Stimulated activated naive CD8-positive, alpha-beta T cell treated with anti-CD3 and anti-CD28 coated beads, Interleukin-15, amount 100 ng/mL, for 72 hours (primary cell): ENCODE measurements at regions not wholly inside any gene's neighbourhood (a gene's known extent, or its start where the extent isn't known, plus 50 kb on each side); places are given as distances from the start of the nearest gene placed in this dataset.

Source experiments
- ATAC-seq: fragments of 150-1000 bp; cut with Tn5 transposase; 2 replicates; pipeline ENCODE4 v1.10.0; 2021; ENCODE audit warnings: mild to moderate bottlenecking, moderate library complexity
- DNase-seq, 2 donors: peaks; one replicate each; pipeline ENCODE4 v3.0.0; 2021 to 2022
- H3K27ac Mint-ChIP-seq, 2 donors: one replicate each; pipeline ENCODE4 v1.8.0; 2022; ENCODE audit warnings: mild to moderate bottlenecking in 2 of 2, mixed read lengths in 2 of 2, moderate library complexity in 2 of 2
- H3K27me3 Mint-ChIP-seq: one replicate; pipeline ENCODE4 v1.8.0; 2022; ENCODE audit warnings: mixed read lengths
- H3K4me1 Mint-ChIP-seq: one replicate; pipeline ENCODE4 v1.8.0; 2022; ENCODE audit warnings: mild to moderate bottlenecking, mixed read lengths
- H3K4me3 Mint-ChIP-seq, 2 donors: one replicate each; pipeline ENCODE4 v1.8.0; 2022; ENCODE audit warnings: mild to moderate bottlenecking in 2 of 2, mixed read lengths in 2 of 2, moderate library complexity in 1 of 2
- H3K9me3 Mint-ChIP-seq, 2 donors: one replicate each; pipeline ENCODE4 v1.8.0; 2022; ENCODE audit warnings: mixed read lengths in 2 of 2

DNA sequence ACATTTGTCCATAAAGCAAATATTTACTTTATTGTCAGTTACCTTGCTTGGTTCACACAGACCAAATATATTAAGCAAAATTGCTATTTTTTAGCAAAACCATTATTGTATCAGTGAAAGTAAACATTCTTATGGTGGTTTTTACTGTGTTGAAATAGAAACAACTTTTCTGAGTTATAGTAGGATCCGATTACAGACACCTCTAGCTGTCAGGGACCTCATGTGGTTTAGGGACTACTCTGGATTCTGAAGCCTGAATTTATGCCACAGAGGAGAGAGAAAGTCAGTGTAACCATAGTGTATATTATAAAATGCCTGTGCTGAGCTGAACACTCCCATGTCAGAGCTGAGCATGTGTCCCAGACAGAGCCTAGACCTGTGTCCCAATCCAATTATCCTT lies 287.5 kb downstream of the FLRT2 start:
- DNase-seq (no peak), ATAC-seq (no peak)
- Mint-ChIP-seq H3K27ac (no peak overlapping the region), H3K4me1 (peaks cover 6% of the 10 kb centered on the region), H3K4me3 (no peak overlapping the region), H3K9me3 (peaks cover 0 to 7% of the 10 kb centered on the region in 2 donors), H3K27me3 (no peaks in the 10 kb centered on the region)

DNA sequence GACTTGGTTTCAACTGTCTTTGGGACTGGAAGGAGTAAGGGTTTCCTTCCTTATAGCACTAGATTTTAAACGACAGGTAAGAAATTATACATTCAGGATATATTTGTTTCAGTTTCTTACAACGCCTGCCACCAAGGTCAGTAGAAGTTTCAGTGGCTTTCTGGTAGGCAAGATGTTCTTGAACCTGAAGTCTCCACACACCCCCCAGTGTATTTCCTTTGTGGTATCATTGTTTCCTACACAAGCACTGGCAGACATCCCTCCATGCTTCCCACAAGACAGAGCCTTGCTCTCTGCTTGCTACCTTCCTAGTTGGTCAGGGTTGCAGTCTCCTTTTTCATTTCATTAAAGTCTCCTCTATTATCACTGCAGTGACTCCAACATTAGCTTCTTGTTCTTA lies 283.1 kb downstream of the FLRT2 start:
- ATAC-seq (peak; percentile 40), DNase-seq (no peak)
- Mint-ChIP-seq H3K27ac (no peak overlapping the region), H3K27me3 (peaks cover 13% of the 10 kb centered on the region), H3K4me3 (no peak overlapping the region), H3K4me1 (peaks cover 6% of the 10 kb centered on the region), H3K9me3 (no peaks in the 10 kb centered on the region)

- ATAC-seq, result no peak
- peaks cover 6% of the 10 kb centered on the region for H3K4me1 Mint-ChIP-seq
- DNase-seq, result no peak
- H3K27me3 Mint-ChIP-seq, result peaks cover 29% of the 10 kb centered on the region
- no peak overlapping the region for H3K4me3 Mint-ChIP-seq
- peaks cover 3 to 6% of the 10 kb centered on the region in 2 donors for H3K9me3 Mint-ChIP-seq
- H3K27ac Mint-ChIP-seq, result no peak overlapping the region
Observed at GRCh38 chr14:85811340-85811739, 281.4 kb downstream of the FLRT2 start.

DNA sequence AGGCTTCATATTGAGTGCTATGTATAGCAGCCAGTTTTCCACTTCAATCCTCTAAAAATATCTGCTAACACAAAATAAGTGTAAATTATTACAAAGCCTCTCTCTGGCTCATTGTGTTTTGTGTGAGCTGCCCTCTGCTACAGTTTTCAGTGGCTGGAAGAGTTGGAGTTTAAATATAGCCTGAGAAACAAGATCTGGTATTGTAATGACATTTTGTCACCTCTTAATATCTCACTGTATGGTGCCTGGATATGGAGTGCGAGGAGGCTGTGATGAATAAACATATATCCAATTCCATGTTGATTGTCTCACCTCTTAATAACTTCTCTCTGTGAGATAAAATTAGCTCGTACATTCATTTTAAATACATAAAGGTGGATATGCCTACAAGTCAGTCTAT lies 269.7 kb downstream of the FLRT2 start:
- DNase-seq (no peak), ATAC-seq (no peak)
- Mint-ChIP-seq H3K27me3 (no peaks in the 10 kb centered on the region), H3K9me3 (peaks cover 0 to 16% of the 10 kb centered on the region in 2 donors), H3K27ac (no peak overlapping the region), H3K4me3 (no peak overlapping the region), H3K4me1 (no peaks in the 10 kb centered on the region)

GRCh38 chr14:85798856-85799255 lies 268.9 kb downstream of the FLRT2 start:
- no peaks in the 10 kb centered on the region for H3K4me1 Mint-ChIP-seq
- ATAC-seq, result no peak
- H3K27ac Mint-ChIP-seq, result no peak overlapping the region
- no peak overlapping the region for H3K4me3 Mint-ChIP-seq
- DNase-seq, result no peak
- peaks cover 0 to 9% of the 10 kb centered on the region in 2 donors for H3K9me3 Mint-ChIP-seq
- H3K27me3 Mint-ChIP-seq, result no peaks in the 10 kb centered on the region

- Mint-ChIP-seq H3K27ac (no peak overlapping the region), H3K27me3 (no peaks in the 10 kb centered on the region), H3K4me3 (no peak overlapping the region), H3K4me1 (peaks cover 9% of the 10 kb centered on the region), H3K9me3 (peaks cover 0 to 7% of the 10 kb centered on the region in 2 donors)
- ATAC-seq, result no peak
- no peak for DNase-seq
Observed at GRCh38 chr14:85793533-85793932, 263.6 kb downstream of the FLRT2 start.

GRCh38 chr14:85789506-85789905 lies 259.6 kb downstream of the FLRT2 start:
- H3K27ac Mint-ChIP-seq, result no peak overlapping the region

GRCh38 chr14:85788470-85789233 lies 258.7 kb downstream of the FLRT2 start:
- Mint-ChIP-seq H3K9me3 (no peaks in the 10 kb centered on the region), H3K4me1 (peaks cover 9% of the 10 kb centered on the region), H3K4me3 (no peak overlapping the region), H3K27me3 (no peaks in the 10 kb centered on the region), H3K27ac (no peak overlapping the region)
- no peak for DNase-seq
- no peak for ATAC-seq

More at GRCh38 chr14:85789506-85789905, 259.6 kb downstream of the FLRT2 start:
- no peak overlapping the region for H3K4me3 Mint-ChIP-seq
- DNase-seq, result no peak
- no peaks in the 10 kb centered on the region for H3K27me3 Mint-ChIP-seq
- H3K9me3 Mint-ChIP-seq, result no peaks in the 10 kb centered on the region
- ATAC-seq, result peak; percentile 65
- peaks cover 9% of the 10 kb centered on the region for H3K4me1 Mint-ChIP-seq

DNA sequence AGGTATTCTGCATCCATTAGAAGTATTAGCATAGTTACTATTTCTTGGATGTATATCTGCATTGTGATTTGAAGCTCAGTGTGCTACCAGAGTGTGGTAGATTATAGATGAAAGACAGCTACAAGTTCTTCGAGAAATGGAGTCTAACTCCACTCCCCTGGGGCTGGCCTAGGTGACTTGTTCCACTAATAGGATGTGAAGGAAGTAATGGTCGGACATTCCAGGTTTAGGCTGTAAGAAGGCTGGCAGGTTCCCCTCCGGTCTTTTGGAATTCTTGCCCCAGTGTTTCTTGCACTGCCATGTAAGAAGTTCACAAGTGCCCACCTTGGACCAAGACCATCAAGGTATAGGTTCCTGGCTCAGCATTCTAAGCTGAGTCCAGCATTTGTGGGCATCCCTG lies 236.4 kb downstream of the FLRT2 start:
- Mint-ChIP-seq H3K9me3 (no peaks in the 10 kb centered on the region), H3K4me1 (no peaks in the 10 kb centered on the region), H3K4me3 (no peak overlapping the region), H3K27ac (no peak overlapping the region), H3K27me3 (no peaks in the 10 kb centered on the region)
- no peak for DNase-seq
- no peak for ATAC-seq

DNA sequence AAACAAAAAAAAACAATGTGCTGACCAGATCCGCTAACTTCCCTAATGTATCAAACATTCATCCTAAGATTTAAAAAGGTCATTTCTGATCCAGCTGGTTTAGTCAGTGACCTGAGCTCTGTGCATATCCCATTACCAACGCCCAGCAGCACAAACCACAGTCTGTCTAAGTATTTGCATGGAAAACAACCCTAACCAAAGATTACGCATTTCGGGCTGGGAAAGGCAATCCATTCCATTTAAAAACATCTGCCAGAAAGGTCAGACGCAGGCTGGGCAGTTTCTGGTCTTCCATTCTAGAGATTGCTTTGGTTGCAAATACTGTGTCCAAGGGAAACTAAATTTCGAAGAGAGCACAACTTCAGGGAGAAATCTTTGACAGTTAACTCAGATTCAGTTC lies 234.9 kb downstream of the FLRT2 start:
- H3K4me3 Mint-ChIP-seq, result no peak overlapping the region
- H3K27ac Mint-ChIP-seq, result no peak overlapping the region
- no peaks in the 10 kb centered on the region for H3K27me3 Mint-ChIP-seq
- H3K4me1 Mint-ChIP-seq, result no peaks in the 10 kb centered on the region
- no peaks in the 10 kb centered on the region for H3K9me3 Mint-ChIP-seq
- DNase-seq (no peak), ATAC-seq (no peak)

- no peaks in the 10 kb centered on the region for H3K9me3 Mint-ChIP-seq
- H3K4me3 Mint-ChIP-seq, result no peak overlapping the region
- DNase-seq (no peak), ATAC-seq (no peak)
- H3K27me3 Mint-ChIP-seq, result no peaks in the 10 kb centered on the region
- no peak overlapping the region for H3K27ac Mint-ChIP-seq
- H3K4me1 Mint-ChIP-seq, result no peaks in the 10 kb centered on the region
Observed at GRCh38 chr14:85762526-85762925, 232.6 kb downstream of the FLRT2 start.

DNA sequence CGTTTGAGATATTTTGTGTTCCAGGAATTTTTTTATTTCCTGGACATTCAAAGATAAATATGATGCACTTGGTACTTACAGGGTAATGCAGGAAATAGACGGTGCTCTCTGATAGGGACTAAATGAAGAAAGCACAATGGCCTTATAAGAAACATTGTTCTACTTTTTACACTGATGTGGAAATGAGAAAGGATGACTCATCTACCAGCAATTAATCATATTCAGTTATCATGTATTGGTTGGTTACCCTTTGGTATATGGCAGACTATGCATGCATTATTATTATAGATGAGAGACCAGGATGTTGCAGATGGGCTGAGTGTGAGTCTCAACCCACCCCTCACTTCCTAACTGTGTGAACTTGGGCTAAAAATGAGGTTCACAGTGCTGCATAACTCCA lies 222.2 kb downstream of the FLRT2 start:
- Mint-ChIP-seq H3K27me3 (no peaks in the 10 kb centered on the region), H3K4me1 (no peaks in the 10 kb centered on the region), H3K27ac (no peak overlapping the region), H3K4me3 (no peak overlapping the region), H3K9me3 (no peaks in the 10 kb centered on the region)
- DNase-seq (no peak), ATAC-seq (no peak)

GRCh38 chr14:85744573-85744972 lies 214.6 kb downstream of the FLRT2 start:
- Mint-ChIP-seq H3K9me3 (peaks cover 4 to 7% of the 10 kb centered on the region in 2 donors), H3K27me3 (no peaks in the 10 kb centered on the region), H3K4me1 (no peaks in the 10 kb centered on the region), H3K4me3 (no peak overlapping the region), H3K27ac (no peak overlapping the region)
- DNase-seq (no peak), ATAC-seq (no peak)

DNA sequence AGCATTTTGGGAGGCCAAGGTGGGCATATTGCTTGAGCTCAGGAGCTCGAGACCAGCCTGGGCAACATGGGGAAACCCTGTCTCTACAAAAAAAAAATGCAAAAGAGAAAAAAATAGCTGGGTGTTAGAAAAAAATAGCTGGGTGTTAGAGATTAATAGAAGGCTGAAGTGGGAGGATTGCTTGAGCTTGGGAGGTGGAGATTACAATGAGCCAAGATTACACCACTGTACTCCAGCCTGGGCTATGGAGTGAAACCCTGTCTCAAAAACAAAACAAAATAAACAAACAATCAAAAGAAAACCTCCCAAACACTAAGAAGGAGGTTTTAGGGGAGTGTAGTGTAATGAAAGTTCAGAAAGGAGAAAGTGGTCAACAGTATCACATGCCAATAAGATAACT lies 202.1 kb downstream of the FLRT2 start:
- Mint-ChIP-seq H3K27ac (peak overlapping the region in 1 of 2 donors; percentile 43), H3K27me3 (no peaks in the 10 kb centered on the region), H3K4me3 (no peak overlapping the region), H3K9me3 (no peaks in the 10 kb centered on the region), H3K4me1 (no peaks in the 10 kb centered on the region)
- DNase-seq (no peak), ATAC-seq (no peak)

DNA sequence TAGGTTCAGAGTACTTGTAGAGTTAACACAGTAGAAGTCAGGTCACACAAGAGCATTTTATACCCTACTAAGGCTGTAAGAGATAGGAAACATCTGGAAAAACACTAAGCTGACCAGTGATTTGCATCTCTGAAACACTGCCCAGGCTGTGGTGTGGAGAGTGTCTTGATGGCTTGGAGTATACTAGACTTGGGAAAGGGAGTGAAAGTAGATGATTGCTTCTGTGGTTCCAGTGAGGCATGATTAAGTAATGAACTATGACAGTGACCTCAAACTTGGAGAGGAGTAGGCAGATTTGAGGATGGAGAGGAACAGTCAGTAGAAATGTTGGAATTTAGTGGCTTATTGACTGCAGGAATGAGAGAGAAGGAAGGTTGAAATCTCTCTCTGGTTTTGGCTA lies 201.2 kb downstream of the FLRT2 start:
- Mint-ChIP-seq H3K4me3 (no peak overlapping the region), H3K4me1 (no peaks in the 10 kb centered on the region), H3K9me3 (no peaks in the 10 kb centered on the region), H3K27ac (no peak overlapping the region), H3K27me3 (no peaks in the 10 kb centered on the region)
- DNase-seq, result no peak
- no peak for ATAC-seq

DNA sequence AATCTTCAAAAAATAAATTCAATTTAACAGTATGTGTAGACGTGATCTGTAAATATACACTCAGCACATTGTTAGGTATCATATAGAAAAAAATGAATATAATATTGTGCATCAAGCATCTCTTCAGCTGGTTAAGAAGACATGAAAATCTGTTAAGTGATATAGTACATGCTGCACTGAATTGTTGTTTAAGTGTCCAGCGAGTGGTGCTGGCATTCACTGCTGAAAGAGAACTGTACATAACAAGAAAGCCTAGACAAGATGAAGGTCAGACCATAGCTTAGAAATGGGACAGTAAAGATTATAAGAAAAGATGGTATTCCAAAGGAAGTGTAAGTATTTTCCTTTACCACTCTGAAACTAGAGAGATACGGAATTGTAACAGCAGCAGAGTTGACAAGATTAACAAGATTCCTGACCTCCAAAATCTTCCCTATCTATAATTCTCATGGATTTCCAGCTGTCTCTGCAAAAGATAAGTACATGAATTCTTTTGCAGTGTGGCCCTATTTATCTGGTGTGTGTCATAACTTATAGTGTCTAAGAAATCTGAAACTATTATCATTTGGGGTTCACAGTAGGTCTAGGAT lies 198.6 kb downstream of the FLRT2 start:
- Mint-ChIP-seq H3K27me3 (no peaks in the 10 kb centered on the region), H3K4me1 (no peaks in the 10 kb centered on the region), H3K4me3 (no peak overlapping the region), H3K27ac (no peak overlapping the region), H3K9me3 (no peaks in the 10 kb centered on the region)
- DNase-seq (no peak), ATAC-seq (no peak)

DNA sequence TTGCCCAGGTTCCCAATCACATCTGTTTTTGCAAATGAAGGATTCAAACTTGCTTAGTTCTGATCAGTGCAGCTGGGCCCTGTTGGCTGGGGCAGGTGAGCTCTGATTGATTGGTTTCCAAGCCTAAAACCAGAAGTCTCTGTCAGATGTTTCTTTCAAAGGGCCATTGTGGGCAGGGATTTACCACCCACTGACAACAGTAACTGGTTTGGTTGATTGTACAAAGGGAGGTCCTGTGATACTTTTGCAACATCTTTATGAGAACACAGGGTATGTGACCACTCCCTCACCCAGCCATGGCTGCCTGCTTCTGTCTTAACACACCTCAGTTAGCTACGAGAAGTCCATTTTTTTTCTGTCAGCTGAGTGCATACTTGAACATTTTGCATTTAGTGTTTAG lies 184.1 kb downstream of the FLRT2 start:
- Mint-ChIP-seq H3K4me3 (no peak overlapping the region), H3K9me3 (peaks cover 7 to 10% of the 10 kb centered on the region in 2 donors), H3K27ac (no peak overlapping the region), H3K27me3 (no peaks in the 10 kb centered on the region), H3K4me1 (no peaks in the 10 kb centered on the region)
- no peak for DNase-seq
- ATAC-seq, result no peak
